GM23248 (cell line): ENCODE measurements at regions not wholly inside any gene's neighbourhood (a gene's known extent, or its start where the extent isn't known, plus 50 kb on each side); places are given as distances from the start of the nearest gene placed in this dataset.

Experiments
- EZH2 ChIP-seq: fragments of 200-600 bp; sonication (generic); IDR thresholded peaks from 2 replicates; pipeline ENCODE4 v1.6.1; 2018; ENCODE audit warnings: antibody characterized with exemption, mild to moderate bottlenecking; ENCODE audit not compliant: insufficient read depth, poor library complexity, severe bottlenecking
- EZH2phosphoT487 ChIP-seq: fragments of 200-600 bp; sonication (generic); IDR thresholded peaks from 2 replicates; pipeline ENCODE4 v1.6.1; 2018; ENCODE audit warnings: antibody characterized with exemption, moderate library complexity, mild to moderate bottlenecking, low read depth; ENCODE audit not compliant: insufficient read depth

DNA sequence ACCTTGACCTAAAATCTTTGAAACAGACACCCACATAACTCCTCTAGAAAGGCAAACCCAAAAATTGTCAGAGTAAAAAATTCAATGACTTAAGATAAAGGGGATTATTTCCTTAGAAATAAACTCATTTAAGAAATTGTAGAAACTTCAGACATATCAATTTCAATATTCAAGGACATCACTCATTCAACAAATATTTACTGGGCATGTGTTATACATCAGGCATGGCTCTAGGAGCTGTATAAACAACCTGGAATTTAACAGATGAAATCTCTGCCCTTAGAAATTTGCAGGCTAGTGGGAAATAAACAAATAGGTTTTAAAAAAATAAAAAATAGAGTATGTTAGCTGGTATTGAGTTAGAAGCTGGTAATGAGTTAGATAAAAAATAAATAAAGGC, 84.0 kb upstream of the LSM14A start:
- TF ChIP-seq EZH2 (no peak), EZH2phosphoT487 (no peak)
